ENCODE measurements at regions not wholly inside any gene's neighbourhood (a gene's known extent, or its start where the extent isn't known, plus 50 kb on each side); places are given as distances from the start of the nearest gene placed in this dataset.

GRCh38 chr18:27261769-27262549 lies 76.9 kb upstream of the CHST9 start:
- Histone ChIP-seq H3K27me3 (no peaks in the 10 kb centered on the region), H3K4me3 (no peak overlapping the region), H3K9me3 (no peaks in the 10 kb centered on the region), H3K36me3 (no peaks in the 10 kb centered on the region), H3K27ac (no peak overlapping the region), H3K4me1 (no peaks in the 10 kb centered on the region)
- no peak for TF ChIP-seq CTCF (IDR thresholded peaks at IDR 0.05)
- TF ChIP-seq POLR2A (IDR thresholded peaks at IDR 0.05) = no peak
- no peak for DNase-seq
- intact Hi-C loops (cut with DNase I; ENCODE audit: low total_unique reads) = no loop called here

- no peak for DNase-seq
- Histone ChIP-seq H3K27me3 (no peaks in the 10 kb centered on the region), H3K4me3 (no peak overlapping the region), H3K36me3 (no peaks in the 10 kb centered on the region), H3K9me3 (no peaks in the 10 kb centered on the region), H3K27ac (no peak overlapping the region), H3K4me1 (no peaks in the 10 kb centered on the region)
- TF ChIP-seq CTCF (IDR thresholded peaks at IDR 0.05) (no peak), POLR2A (IDR thresholded peaks at IDR 0.05) (no peak)
- intact Hi-C loops (cut with DNase I; ENCODE audit: low total_unique reads) = no loop called here
Measured at GRCh38 chr18:27253571-27253970, 68.5 kb upstream of the CHST9 start.

GRCh38 chr18:27250471-27250870 lies 65.4 kb upstream of the CHST9 start:
- H3K27me3 ChIP-seq = no peaks in the 10 kb centered on the region
- DNase-seq = no peak
- no peaks in the 10 kb centered on the region for H3K4me1 ChIP-seq

GRCh38 chr18:27249933-27250332 lies 64.8 kb upstream of the CHST9 start:
- H3K4me3 ChIP-seq = no peak overlapping the region
- H3K4me1 ChIP-seq = no peaks in the 10 kb centered on the region
- H3K9me3 ChIP-seq = no peaks in the 10 kb centered on the region
- intact Hi-C loops (cut with DNase I; ENCODE audit: low total_unique reads) = no loop called here
- no peak for DNase-seq
- no peaks in the 10 kb centered on the region for H3K36me3 ChIP-seq
- H3K27me3 ChIP-seq = no peaks in the 10 kb centered on the region
- no peak overlapping the region for H3K27ac ChIP-seq
- TF ChIP-seq CTCF (IDR thresholded peaks at IDR 0.05) = no peak

More at GRCh38 chr18:27250471-27250870, 65.4 kb upstream of the CHST9 start:
- intact Hi-C loops (cut with DNase I; ENCODE audit: low total_unique reads) = no loop called here
- no peak for TF ChIP-seq POLR2A (IDR thresholded peaks at IDR 0.05)
- no peak for TF ChIP-seq CTCF (IDR thresholded peaks at IDR 0.05)
- H3K9me3 ChIP-seq = no peaks in the 10 kb centered on the region
- H3K36me3 ChIP-seq = no peaks in the 10 kb centered on the region
- H3K27ac ChIP-seq = no peak overlapping the region
- no peak overlapping the region for H3K4me3 ChIP-seq

- intact Hi-C loops (cut with DNase I; ENCODE audit: low total_unique reads) = no loop called here
- Histone ChIP-seq H3K4me1 (no peaks in the 10 kb centered on the region), H3K9me3 (no peaks in the 10 kb centered on the region), H3K27me3 (no peaks in the 10 kb centered on the region), H3K36me3 (no peaks in the 10 kb centered on the region), H3K4me3 (no peak overlapping the region), H3K27ac (no peak overlapping the region)
- no peak for TF ChIP-seq CTCF (IDR thresholded peaks at IDR 0.05)
- no peak for TF ChIP-seq POLR2A (IDR thresholded peaks at IDR 0.05)
- no peak for DNase-seq
Measured at GRCh38 chr18:27244259-27244658, 59.2 kb upstream of the CHST9 start.

Measured in uterus (tissue), 3 donors.